HepG2 (cell line): ENCODE measurements at regions not wholly inside any gene's neighbourhood (a gene's known extent, or its start where the extent isn't known, plus 50 kb on each side); places are given as distances from the start of the nearest gene placed in this dataset.
A peak's percentile ranks its signal among the peaks of the same experiment; 100 is the strongest.

Experiments
- NCOA1 ChIP-seq: sonication (generic); formaldehyde crosslinking; IDR thresholded peaks from 2 replicates; pipeline ENCODE4 v1.9.0; 2021; ENCODE audit warnings: missing genetic modification reagents
- ONECUT2 ChIP-seq: sonication (generic); formaldehyde crosslinking; IDR thresholded peaks from 2 replicates; pipeline ENCODE4 v1.4.0; 2020; ENCODE audit warnings: missing genetic modification reagents
- SOX13 ChIP-seq, 3 experiments: fragments of 450-650 bp in 1 of 3; sonication (generic) in 1 of 3; formaldehyde crosslinking in 1 of 3; IDR thresholded peaks in 2 of 3; conservative IDR thresholded peaks in 1 of 3; 2 replicates each; pipeline versions ENCODE4 v1.5.0 to v1.6.1; 2016 to 2020; ENCODE audit warnings: antibody characterized with exemption in 1 of 3, mild to moderate bottlenecking in 1 of 3, missing compliant biosample characterization in 1 of 3, missing genetic modification reagents in 1 of 3, moderate library complexity in 1 of 3
- TEAD3 ChIP-seq: optimal IDR thresholded peaks from 2 replicates; pipeline ENCODE3; 2016; ENCODE audit warnings: borderline replicate concordance
- U2AF1 ChIP-seq: fragments of 200-400 bp; formaldehyde crosslinking; optimal IDR thresholded peaks from 2 replicates; pipeline ENCODE3; 2017; ENCODE audit warnings: mild to moderate bottlenecking, low read depth, low read length
- ZC3H13 ChIP-seq: sonication (generic); formaldehyde crosslinking; IDR thresholded peaks from 2 replicates; pipeline ENCODE4 v1.8.1; 2023; ENCODE audit warnings: mild to moderate bottlenecking, missing genetic modification reagents, moderate library complexity
- ZMYM2 ChIP-seq: sonication (generic); formaldehyde crosslinking; IDR thresholded peaks from 2 replicates; pipeline ENCODE4 v1.8.0; 2022; ENCODE audit warnings: mild to moderate bottlenecking, missing genetic modification reagents
- ZNF225 ChIP-seq: sonication (generic); formaldehyde crosslinking; IDR thresholded peaks from 2 replicates; pipeline ENCODE4 v1.4.0; 2020; ENCODE audit warnings: mild to moderate bottlenecking, missing genetic modification reagents
- ZNF572 ChIP-seq: sonication (generic); formaldehyde crosslinking; IDR thresholded peaks from 2 replicates; pipeline ENCODE4 v1.5.1; 2020; ENCODE audit warnings: mild to moderate bottlenecking, missing genetic modification reagents
- ZNF589 ChIP-seq: sonication (generic); formaldehyde crosslinking; conservative IDR thresholded peaks from 2 replicates; pipeline ENCODE4 v1.8.0; 2022; ENCODE audit warnings: mild to moderate bottlenecking, moderate library complexity, missing genetic modification reagents
- ZNF780A ChIP-seq: sonication (generic); formaldehyde crosslinking; IDR thresholded peaks from 2 replicates; pipeline ENCODE4 v1.8.0; 2022; ENCODE audit warnings: mild to moderate bottlenecking, missing genetic modification reagents, moderate library complexity
- ZNF839 ChIP-seq: sonication (generic); formaldehyde crosslinking; IDR thresholded peaks from 2 replicates; pipeline ENCODE4 v1.4.0; 2020; ENCODE audit warnings: missing genetic modification reagents, mild to moderate bottlenecking, borderline replicate concordance
- TF ChIP-seq, protein P1 (sequence below): sonication (generic); formaldehyde crosslinking; conservative IDR thresholded peaks from 2 replicates; pipeline ENCODE4 v1.4.0; 2020; ENCODE audit warnings: missing genetic modification reagents
- TF ChIP-seq, protein P2 (sequence below): sonication (generic); formaldehyde crosslinking; conservative IDR thresholded peaks from 2 replicates; pipeline ENCODE4 v1.4.0; 2020; ENCODE audit warnings: missing genetic modification reagents
- TF ChIP-seq, protein P3 (sequence below), 2 experiments: fragments of 450-650 bp in 1 of 2; sonication (generic) in 1 of 2; formaldehyde crosslinking; IDR thresholded peaks; 2 replicates each; pipeline versions ENCODE4 v1.5.0 to v1.8.0; 2020 to 2022; ENCODE audit warnings: mild to moderate bottlenecking in 1 of 2, missing genetic modification reagents in 1 of 2
- TF ChIP-seq, protein P4 (sequence below): sonication (generic); formaldehyde crosslinking; IDR thresholded peaks from 2 replicates; pipeline ENCODE4 v1.5.0; 2020; ENCODE audit warnings: mild to moderate bottlenecking, missing genetic modification reagents
- TF ChIP-seq, protein P5 (sequence below): sonication (generic); formaldehyde crosslinking; IDR thresholded peaks from 2 replicates; pipeline ENCODE4 v1.8.0; 2023; ENCODE audit warnings: mild to moderate bottlenecking, missing genetic modification reagents
- TF ChIP-seq, protein P6 (sequence below): sonication (generic); formaldehyde crosslinking; IDR thresholded peaks from 2 replicates; pipeline ENCODE4 v1.5.0; 2020; ENCODE audit warnings: missing genetic modification reagents, mild to moderate bottlenecking, borderline replicate concordance
- TF ChIP-seq, protein P7 (sequence below): sonication (generic); IDR thresholded peaks from 2 replicates; pipeline ENCODE4 v1.6.1; 2016; ENCODE audit warnings: low read depth, borderline replicate concordance

DNA sequence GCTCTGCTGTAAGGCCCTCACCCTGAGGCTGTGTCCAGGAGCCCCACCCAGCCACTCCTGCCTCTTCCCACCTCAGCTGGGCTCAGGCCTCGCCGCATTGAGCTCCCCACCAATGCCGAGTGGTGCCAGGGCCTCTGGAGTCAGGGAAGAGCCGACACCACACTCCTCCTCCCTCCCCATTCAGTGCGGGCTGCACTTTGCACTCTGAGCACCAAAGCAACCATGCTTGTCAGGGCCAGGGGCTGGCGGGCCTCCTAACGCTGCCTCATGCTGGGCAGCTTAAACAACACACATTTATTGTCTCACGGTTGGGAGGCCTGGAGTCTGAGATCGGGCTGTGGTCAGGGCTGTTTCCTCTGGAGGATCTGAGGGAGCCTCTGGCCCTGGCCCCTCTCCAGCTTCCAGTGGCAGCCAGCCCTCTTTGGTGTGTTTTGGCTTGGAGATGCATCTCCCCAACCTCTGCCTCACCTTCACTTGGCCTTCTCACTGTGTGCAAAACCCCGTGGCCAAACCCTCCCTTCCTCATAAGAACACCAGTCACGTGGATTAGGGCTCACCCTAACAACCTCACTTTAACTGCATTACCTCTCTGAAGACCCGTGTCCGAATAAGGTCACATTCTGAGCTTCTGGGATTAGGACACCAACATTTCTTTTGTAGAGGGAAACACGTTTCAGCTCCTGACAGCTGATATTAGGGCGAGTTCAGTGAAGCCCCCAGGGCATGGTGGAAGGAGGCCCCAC lies 157.8 kb downstream of the MED10 start (continued):
- TF ChIP-seq, protein P1, sequence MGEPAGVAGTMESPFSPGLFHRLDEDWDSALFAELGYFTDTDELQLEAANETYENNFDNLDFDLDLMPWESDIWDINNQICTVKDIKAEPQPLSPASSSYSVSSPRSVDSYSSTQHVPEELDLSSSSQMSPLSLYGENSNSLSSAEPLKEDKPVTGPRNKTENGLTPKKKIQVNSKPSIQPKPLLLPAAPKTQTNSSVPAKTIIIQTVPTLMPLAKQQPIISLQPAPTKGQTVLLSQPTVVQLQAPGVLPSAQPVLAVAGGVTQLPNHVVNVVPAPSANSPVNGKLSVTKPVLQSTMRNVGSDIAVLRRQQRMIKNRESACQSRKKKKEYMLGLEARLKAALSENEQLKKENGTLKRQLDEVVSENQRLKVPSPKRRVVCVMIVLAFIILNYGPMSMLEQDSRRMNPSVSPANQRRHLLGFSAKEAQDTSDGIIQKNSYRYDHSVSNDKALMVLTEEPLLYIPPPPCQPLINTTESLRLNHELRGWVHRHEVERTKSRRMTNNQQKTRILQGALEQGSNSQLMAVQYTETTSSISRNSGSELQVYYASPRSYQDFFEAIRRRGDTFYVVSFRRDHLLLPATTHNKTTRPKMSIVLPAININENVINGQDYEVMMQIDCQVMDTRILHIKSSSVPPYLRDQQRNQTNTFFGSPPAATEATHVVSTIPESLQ (CRISPR knock-in tag) = no peak
- TF ChIP-seq TEAD3 (CRISPR knock-in tag) = no peak
- no peak for TF ChIP-seq ZNF839
- TF ChIP-seq, protein P2, sequence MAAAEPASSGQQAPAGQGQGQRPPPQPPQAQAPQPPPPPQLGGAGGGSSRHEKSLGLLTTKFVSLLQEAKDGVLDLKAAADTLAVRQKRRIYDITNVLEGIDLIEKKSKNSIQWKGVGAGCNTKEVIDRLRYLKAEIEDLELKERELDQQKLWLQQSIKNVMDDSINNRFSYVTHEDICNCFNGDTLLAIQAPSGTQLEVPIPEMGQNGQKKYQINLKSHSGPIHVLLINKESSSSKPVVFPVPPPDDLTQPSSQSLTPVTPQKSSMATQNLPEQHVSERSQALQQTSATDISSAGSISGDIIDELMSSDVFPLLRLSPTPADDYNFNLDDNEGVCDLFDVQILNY (CRISPR knock-in tag) = no peak
- TF ChIP-seq ZNF780A (CRISPR knock-in tag) = no peak
- TF ChIP-seq U2AF1 = no peak
- TF ChIP-seq ZNF589 = no peak
- TF ChIP-seq ZNF225 (CRISPR knock-in tag) = no peak
- TF ChIP-seq, protein P3, sequence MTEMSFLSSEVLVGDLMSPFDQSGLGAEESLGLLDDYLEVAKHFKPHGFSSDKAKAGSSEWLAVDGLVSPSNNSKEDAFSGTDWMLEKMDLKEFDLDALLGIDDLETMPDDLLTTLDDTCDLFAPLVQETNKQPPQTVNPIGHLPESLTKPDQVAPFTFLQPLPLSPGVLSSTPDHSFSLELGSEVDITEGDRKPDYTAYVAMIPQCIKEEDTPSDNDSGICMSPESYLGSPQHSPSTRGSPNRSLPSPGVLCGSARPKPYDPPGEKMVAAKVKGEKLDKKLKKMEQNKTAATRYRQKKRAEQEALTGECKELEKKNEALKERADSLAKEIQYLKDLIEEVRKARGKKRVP (CRISPR knock-in tag; IDR thresholded peaks at IDR 0.05) = no peak
- TF ChIP-seq, protein P4, sequence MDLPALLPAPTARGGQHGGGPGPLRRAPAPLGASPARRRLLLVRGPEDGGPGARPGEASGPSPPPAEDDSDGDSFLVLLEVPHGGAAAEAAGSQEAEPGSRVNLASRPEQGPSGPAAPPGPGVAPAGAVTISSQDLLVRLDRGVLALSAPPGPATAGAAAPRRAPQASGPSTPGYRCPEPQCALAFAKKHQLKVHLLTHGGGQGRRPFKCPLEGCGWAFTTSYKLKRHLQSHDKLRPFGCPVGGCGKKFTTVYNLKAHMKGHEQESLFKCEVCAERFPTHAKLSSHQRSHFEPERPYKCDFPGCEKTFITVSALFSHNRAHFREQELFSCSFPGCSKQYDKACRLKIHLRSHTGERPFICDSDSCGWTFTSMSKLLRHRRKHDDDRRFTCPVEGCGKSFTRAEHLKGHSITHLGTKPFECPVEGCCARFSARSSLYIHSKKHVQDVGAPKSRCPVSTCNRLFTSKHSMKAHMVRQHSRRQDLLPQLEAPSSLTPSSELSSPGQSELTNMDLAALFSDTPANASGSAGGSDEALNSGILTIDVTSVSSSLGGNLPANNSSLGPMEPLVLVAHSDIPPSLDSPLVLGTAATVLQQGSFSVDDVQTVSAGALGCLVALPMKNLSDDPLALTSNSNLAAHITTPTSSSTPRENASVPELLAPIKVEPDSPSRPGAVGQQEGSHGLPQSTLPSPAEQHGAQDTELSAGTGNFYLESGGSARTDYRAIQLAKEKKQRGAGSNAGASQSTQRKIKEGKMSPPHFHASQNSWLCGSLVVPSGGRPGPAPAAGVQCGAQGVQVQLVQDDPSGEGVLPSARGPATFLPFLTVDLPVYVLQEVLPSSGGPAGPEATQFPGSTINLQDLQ = no peak
- no peak for TF ChIP-seq NCOA1 (CRISPR knock-in tag)
- TF ChIP-seq SOX13 (IDR thresholded peaks at IDR 0.05) = no peak
- TF ChIP-seq SOX13 (CRISPR knock-in tag; conservative IDR thresholded peaks at IDR 0.05 in 1 of 2, IDR thresholded peaks at IDR 0.05 in 1 of 2) = peak in 1 of 2 experiments; percentile 53; a peak in 1 of 4 replicates
- TF ChIP-seq, protein P5, sequence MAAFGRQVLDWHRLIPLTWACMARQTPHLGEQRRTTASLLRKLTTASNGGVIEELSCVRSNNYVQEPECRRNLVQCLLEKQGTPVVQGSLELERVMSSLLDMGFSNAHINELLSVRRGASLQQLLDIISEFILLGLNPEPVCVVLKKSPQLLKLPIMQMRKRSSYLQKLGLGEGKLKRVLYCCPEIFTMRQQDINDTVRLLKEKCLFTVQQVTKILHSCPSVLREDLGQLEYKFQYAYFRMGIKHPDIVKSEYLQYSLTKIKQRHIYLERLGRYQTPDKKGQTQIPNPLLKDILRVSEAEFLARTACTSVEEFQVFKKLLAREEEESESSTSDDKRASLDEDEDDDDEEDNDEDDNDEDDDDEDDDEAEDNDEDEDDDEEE (CRISPR knock-in tag) = no peak
- TF ChIP-seq, protein P6, sequence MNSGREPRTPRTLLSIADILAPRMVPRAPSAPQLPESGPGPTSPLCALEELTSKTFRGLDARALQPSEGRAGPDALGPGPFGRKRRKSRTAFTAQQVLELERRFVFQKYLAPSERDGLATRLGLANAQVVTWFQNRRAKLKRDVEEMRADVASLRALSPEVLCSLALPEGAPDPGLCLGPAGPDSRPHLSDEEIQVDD (CRISPR knock-in tag) = no peak
- TF ChIP-seq ZNF572 (CRISPR knock-in tag) = 0 out of 2 replicates have a peak, but pooled peaks have one; percentile 18
- TF ChIP-seq ONECUT2 (CRISPR knock-in tag) = no peak
- TF ChIP-seq, protein P7, sequence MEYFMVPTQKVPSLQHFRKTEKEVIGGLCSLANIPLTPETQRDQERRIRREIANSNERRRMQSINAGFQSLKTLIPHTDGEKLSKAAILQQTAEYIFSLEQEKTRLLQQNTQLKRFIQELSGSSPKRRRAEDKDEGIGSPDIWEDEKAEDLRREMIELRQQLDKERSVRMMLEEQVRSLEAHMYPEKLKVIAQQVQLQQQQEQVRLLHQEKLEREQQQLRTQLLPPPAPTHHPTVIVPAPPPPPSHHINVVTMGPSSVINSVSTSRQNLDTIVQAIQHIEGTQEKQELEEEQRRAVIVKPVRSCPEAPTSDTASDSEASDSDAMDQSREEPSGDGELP = no peak
- no peak for TF ChIP-seq ZMYM2
- TF ChIP-seq ZC3H13 (CRISPR knock-in tag) = no peak
